ENCODE measurements at regions not wholly inside any gene's neighbourhood (a gene's known extent, or its start where the extent isn't known, plus 50 kb on each side); places are given as distances from the start of the nearest gene placed in this dataset.

GRCh38 chr15:95995375-95996168, 334.9 kb upstream of the NR2F2 start:
- TF ChIP-seq CTCF (IDR thresholded peaks at IDR 0.05): no peak
- ATAC-seq (no peak), DNase-seq (no peak)
- intact Hi-C loops (cut with DNase I): no loop called here
- Histone ChIP-seq H3K36me3 (no peaks in the 10 kb centered on the region), H3K9me3 (no peaks in the 10 kb centered on the region), H3K27me3 (no peaks in the 10 kb centered on the region), H3K4me3 (no peak overlapping the region), H3K27ac (no peak overlapping the region), H3K4me1 (no peaks in the 10 kb centered on the region)

DNA sequence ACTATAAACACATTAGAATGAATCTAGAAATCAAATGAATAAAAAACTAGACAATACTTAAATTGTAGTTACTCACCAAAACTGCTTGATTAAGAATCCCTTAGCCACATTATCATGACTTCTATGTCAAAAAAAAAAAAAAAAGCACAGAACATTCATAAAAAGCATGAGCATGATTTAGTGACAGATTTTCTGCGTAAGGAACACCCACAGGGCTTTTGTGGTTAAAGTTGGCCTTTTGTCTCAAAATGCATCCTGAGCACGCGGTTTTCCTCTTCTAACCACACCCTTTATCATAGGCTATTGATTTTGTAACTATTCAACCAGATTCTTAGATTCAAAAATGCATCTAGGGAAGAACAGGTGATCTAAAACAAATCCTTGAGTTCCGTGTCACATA, 334.0 kb upstream of the NR2F2 start:
- ATAC-seq (no peak), DNase-seq (no peak)
- no peaks in the 10 kb centered on the region for H3K36me3 ChIP-seq
- no peak for TF ChIP-seq CTCF (IDR thresholded peaks at IDR 0.05)
- no peaks in the 10 kb centered on the region for H3K4me1 ChIP-seq
- no peaks in the 10 kb centered on the region for H3K27me3 ChIP-seq
- no peak overlapping the region for H3K4me3 ChIP-seq
- H3K27ac ChIP-seq: no peak overlapping the region
- intact Hi-C loops (cut with DNase I): no loop called here
- H3K9me3 ChIP-seq: no peaks in the 10 kb centered on the region

- intact Hi-C loops (cut with DNase I): no loop called here
- H3K4me1 ChIP-seq: no peaks in the 10 kb centered on the region
Measured at GRCh38 chr15:95998935-95999334, 331.6 kb upstream of the NR2F2 start.

GRCh38 chr15:96002890-96003859, 327.3 kb upstream of the NR2F2 start:
- DNase-seq (no peak), ATAC-seq (no peak)
- Histone ChIP-seq H3K27ac (no peak overlapping the region), H3K4me3 (no peak overlapping the region), H3K4me1 (no peaks in the 10 kb centered on the region), H3K36me3 (no peaks in the 10 kb centered on the region), H3K27me3 (no peaks in the 10 kb centered on the region), H3K9me3 (no peaks in the 10 kb centered on the region)
- no peak for TF ChIP-seq CTCF (IDR thresholded peaks at IDR 0.05)
- intact Hi-C loops (cut with DNase I): no loop called here

More at GRCh38 chr15:95998935-95999334, 331.6 kb upstream of the NR2F2 start:
- no peak overlapping the region for H3K4me3 ChIP-seq
- DNase-seq (no peak), ATAC-seq (no peak)
- H3K27me3 ChIP-seq: no peaks in the 10 kb centered on the region
- no peaks in the 10 kb centered on the region for H3K9me3 ChIP-seq
- no peak for TF ChIP-seq CTCF (IDR thresholded peaks at IDR 0.05)
- no peak overlapping the region for H3K27ac ChIP-seq
- H3K36me3 ChIP-seq: no peaks in the 10 kb centered on the region

- Histone ChIP-seq H3K4me3 (no peak overlapping the region), H3K9me3 (no peaks in the 10 kb centered on the region), H3K27ac (no peak overlapping the region), H3K36me3 (no peaks in the 10 kb centered on the region), H3K4me1 (no peaks in the 10 kb centered on the region), H3K27me3 (no peaks in the 10 kb centered on the region)
- TF ChIP-seq CTCF (IDR thresholded peaks at IDR 0.05): no peak
- intact Hi-C loops (cut with DNase I): no loop called here
- no peak for ATAC-seq
- no peak for DNase-seq
Measured at GRCh38 chr15:96005906-96006305, 324.6 kb upstream of the NR2F2 start.
